Nephron progenitor cell (in vitro differentiated cells): ENCODE measurements at regions not wholly inside any gene's neighbourhood (a gene's known extent, or its start where the extent isn't known, plus 50 kb on each side); places are given as distances from the start of the nearest gene placed in this dataset.
A peak's percentile ranks its signal among the peaks of the same experiment; 100 is the strongest.

Source experiments
- DNase-seq: peaks from one replicate; pipeline ENCODE4 v3.0.0; 2021
- H3K27ac Mint-ChIP-seq: 2 replicates; pipeline ENCODE4 v1.8.0; 2021; ENCODE audit warnings: mild to moderate bottlenecking, moderate library complexity, mixed read lengths
- H3K27me3 Mint-ChIP-seq: 2 replicates; pipeline ENCODE4 v1.8.0; 2021; ENCODE audit warnings: mild to moderate bottlenecking, low read depth, mixed read lengths; ENCODE audit not compliant: poor library complexity
- H3K36me3 Mint-ChIP-seq: 2 replicates; pipeline ENCODE4 v1.8.0; 2021; ENCODE audit warnings: low read depth, mixed read lengths
- H3K4me1 Mint-ChIP-seq: 2 replicates; pipeline ENCODE4 v1.8.0; 2021; ENCODE audit warnings: mixed read lengths
- H3K4me3 Mint-ChIP-seq: 2 replicates; pipeline ENCODE4 v1.8.0; 2021; ENCODE audit warnings: mild to moderate bottlenecking, moderate library complexity, mixed read lengths
- H3K9me3 Mint-ChIP-seq: 2 replicates; pipeline ENCODE4 v1.8.0; 2021; ENCODE audit warnings: mild to moderate bottlenecking, moderate library complexity, mixed read lengths
- TF ChIP-seq, protein P1 (sequence below): fragments of 200-600 bp; sonication (generic); IDR thresholded peaks from 2 replicates; pipeline ENCODE4 v1.5.0; 2021; ENCODE audit warnings: antibody characterized with exemption

DNA sequence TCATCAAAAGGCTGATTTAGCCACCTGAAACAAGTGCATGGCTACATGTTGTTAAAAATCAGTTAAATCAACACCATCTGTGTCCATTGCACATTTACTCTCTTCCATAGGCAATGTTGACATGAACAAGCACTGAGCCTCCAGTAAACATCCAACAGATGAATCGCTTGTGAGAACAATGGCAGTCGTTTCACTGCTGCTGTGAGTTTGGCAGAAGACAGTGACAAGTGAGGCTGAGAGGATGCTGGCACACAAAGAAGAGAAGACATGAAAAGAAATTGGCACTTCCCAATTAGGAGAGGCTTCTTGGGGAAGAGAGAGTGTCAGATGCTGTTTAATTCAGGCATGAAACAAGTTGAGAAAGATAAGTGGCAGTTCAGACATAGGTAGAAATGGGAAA, 227.4 kb upstream of the STT3B start:
- DNase-seq = no peak
- H3K27me3 Mint-ChIP-seq = peaks cover 2% of the 10 kb centered on the region
- TF ChIP-seq, protein P1, sequence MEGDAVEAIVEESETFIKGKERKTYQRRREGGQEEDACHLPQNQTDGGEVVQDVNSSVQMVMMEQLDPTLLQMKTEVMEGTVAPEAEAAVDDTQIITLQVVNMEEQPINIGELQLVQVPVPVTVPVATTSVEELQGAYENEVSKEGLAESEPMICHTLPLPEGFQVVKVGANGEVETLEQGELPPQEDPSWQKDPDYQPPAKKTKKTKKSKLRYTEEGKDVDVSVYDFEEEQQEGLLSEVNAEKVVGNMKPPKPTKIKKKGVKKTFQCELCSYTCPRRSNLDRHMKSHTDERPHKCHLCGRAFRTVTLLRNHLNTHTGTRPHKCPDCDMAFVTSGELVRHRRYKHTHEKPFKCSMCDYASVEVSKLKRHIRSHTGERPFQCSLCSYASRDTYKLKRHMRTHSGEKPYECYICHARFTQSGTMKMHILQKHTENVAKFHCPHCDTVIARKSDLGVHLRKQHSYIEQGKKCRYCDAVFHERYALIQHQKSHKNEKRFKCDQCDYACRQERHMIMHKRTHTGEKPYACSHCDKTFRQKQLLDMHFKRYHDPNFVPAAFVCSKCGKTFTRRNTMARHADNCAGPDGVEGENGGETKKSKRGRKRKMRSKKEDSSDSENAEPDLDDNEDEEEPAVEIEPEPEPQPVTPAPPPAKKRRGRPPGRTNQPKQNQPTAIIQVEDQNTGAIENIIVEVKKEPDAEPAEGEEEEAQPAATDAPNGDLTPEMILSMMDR = no peak
- H3K9me3 Mint-ChIP-seq = peaks cover 3% of the 10 kb centered on the region
- H3K4me1 Mint-ChIP-seq = peaks cover 5% of the 10 kb centered on the region
- no peak overlapping the region for H3K4me3 Mint-ChIP-seq
- H3K27ac Mint-ChIP-seq = no peak overlapping the region
- H3K36me3 Mint-ChIP-seq = no peaks in the 10 kb centered on the region

DNA sequence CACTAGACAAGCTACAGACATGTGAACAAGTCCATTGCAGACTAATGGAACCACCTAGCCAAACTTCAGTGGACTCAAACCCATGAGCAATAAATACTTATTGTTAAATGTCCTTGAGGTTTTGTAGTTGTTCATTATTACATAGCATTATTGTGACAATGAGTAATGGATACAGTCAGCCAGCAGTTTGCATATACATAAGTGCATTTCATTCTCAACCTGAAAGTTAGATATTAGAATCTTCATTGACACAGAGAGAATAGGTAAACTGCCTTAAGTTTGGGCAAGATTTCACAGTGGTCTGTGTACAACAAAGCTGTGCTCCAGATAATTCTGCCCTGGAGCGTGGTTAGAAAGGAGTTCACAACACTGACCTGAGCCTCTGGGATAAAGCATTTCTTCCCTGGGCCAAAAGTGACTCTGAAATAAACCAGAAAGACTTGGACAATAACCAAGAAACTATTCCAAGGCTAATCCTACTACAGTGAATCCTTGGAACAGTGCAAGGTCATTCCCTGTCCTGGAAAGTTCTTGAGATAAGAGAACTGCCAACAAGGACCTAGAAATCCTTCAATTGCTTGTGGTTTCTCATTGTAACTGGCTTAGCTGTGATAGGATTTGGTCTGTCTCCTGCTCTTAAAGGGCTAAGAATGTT, 225.5 kb upstream of the STT3B start:
- Mint-ChIP-seq H3K9me3 (no peaks in the 10 kb centered on the region), H3K27ac (no peak overlapping the region), H3K27me3 (peaks cover 2% of the 10 kb centered on the region), H3K4me3 (no peak overlapping the region), H3K36me3 (no peaks in the 10 kb centered on the region), H3K4me1 (peaks cover 14% of the 10 kb centered on the region)
- DNase-seq = no peak
- TF ChIP-seq, protein P1 = no peak

DNA sequence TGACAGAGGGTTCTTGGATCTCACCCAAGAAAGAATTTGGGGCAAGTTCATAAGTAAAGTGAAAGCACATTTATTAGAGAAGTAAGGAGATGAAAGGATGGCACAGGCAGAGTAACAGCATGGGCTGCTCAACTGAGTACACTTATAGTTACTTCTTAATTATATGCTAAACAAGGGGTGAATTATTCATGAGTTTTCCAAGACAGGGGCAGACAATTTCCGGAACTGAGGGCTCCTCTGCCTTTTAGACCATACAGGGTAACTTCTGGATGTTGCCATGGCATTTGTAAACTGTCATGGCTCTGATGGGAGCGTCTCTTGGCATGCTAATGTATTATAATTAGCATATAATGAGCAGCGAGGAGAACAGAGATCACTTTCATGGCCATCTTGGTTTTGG, 221.2 kb upstream of the STT3B start:
- Mint-ChIP-seq H3K36me3 (peaks cover 13% of the 10 kb centered on the region), H3K27ac (no peak overlapping the region), H3K27me3 (peaks cover 12% of the 10 kb centered on the region), H3K4me3 (no peak overlapping the region), H3K9me3 (peaks cover 23% of the 10 kb centered on the region), H3K4me1 (peaks cover 21% of the 10 kb centered on the region)
- TF ChIP-seq, protein P1 = no peak
- no peak for DNase-seq

DNA sequence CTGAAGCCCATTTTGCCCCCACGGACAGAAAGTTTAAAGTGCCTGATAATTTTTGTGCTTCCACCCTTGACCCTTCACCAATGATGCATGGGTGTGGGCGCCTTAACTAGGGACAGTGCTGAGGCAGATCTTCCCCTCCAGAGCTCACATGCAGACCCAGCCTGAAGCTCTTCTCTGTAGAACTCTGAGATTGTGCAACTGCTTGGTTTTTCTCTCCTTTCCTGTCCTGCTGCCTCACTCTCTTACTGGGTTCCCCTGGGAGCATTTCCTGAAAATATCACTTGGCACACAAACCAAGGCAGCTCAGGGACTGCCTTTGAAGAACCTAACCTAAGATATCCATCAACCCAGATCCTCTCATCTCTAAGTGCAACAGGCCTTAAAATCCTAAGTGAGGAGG, 220.3 kb upstream of the STT3B start:
- no peak overlapping the region for H3K4me3 Mint-ChIP-seq
- TF ChIP-seq, protein P1 = no peak
- peaks cover 29% of the 10 kb centered on the region for H3K9me3 Mint-ChIP-seq
- peaks cover 16% of the 10 kb centered on the region for H3K36me3 Mint-ChIP-seq
- H3K27me3 Mint-ChIP-seq = peaks cover 14% of the 10 kb centered on the region
- no peak for DNase-seq
- H3K27ac Mint-ChIP-seq = peak overlapping the region; percentile 91
- peaks cover 21% of the 10 kb centered on the region for H3K4me1 Mint-ChIP-seq

DNA sequence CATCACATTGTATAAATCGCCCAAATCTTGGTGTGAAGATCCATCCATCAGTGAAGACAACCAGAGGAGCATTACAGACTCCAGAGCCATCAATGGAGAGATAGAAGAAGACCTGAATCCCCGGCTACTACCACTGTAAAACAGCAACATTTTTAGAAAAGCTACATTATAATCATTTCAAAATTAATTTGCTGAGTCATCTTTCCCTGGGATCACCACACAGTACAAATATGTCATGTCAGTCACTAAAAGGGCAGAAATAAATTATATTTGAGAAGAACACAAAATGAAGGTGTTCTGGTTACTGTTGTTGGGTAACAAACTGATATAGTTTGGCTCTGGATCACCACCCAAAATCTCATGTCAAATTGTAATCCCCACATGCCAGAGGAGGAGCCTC, 218.5 kb upstream of the STT3B start:
- no peak overlapping the region for H3K27ac Mint-ChIP-seq
- peaks cover 11% of the 10 kb centered on the region for H3K27me3 Mint-ChIP-seq
- no peak for DNase-seq
- peaks cover 21% of the 10 kb centered on the region for H3K4me1 Mint-ChIP-seq
- peaks cover 29% of the 10 kb centered on the region for H3K9me3 Mint-ChIP-seq
- H3K36me3 Mint-ChIP-seq = peaks cover 16% of the 10 kb centered on the region
- TF ChIP-seq, protein P1 = no peak
- H3K4me3 Mint-ChIP-seq = no peak overlapping the region

DNA sequence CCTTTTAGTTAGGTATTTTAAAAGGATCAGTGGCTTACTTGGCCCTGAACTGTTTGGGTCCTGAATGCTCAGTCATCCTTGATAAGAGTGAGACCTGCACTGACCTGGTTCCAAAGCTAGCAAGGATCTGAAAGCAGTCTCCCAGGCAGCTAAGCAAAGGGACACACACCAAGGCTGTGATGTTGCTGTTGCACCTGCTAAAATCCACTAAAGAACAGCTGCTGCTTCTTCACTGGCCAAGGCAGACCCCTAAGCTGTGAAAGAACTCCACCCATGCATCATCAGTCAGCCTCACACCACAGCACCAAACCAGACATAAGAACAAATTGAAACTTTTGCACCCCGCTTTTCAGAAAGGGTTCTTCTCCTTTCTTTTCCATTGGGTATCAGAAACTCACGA, 213.4 kb upstream of the STT3B start:
- peaks cover 24% of the 10 kb centered on the region for H3K9me3 Mint-ChIP-seq
- TF ChIP-seq, protein P1 = no peak
- H3K4me1 Mint-ChIP-seq = peaks cover 5% of the 10 kb centered on the region
- peaks cover 14% of the 10 kb centered on the region for H3K27me3 Mint-ChIP-seq
- no peak overlapping the region for H3K4me3 Mint-ChIP-seq
- no peak overlapping the region for H3K27ac Mint-ChIP-seq
- no peak for DNase-seq
- H3K36me3 Mint-ChIP-seq = peaks cover 16% of the 10 kb centered on the region
